ENCODE measurements at regions not wholly inside any gene's neighbourhood (a gene's known extent, or its start where the extent isn't known, plus 50 kb on each side); places are given as distances from the start of the nearest gene placed in this dataset.
A peak's percentile ranks its signal among the peaks of the same experiment; 100 is the strongest.
"Not testable (repeated sequence)": the region's sequence is repeated elsewhere in the genome, so short reads cannot be mapped to it uniquely, and the experiment has no call there.

DNA sequence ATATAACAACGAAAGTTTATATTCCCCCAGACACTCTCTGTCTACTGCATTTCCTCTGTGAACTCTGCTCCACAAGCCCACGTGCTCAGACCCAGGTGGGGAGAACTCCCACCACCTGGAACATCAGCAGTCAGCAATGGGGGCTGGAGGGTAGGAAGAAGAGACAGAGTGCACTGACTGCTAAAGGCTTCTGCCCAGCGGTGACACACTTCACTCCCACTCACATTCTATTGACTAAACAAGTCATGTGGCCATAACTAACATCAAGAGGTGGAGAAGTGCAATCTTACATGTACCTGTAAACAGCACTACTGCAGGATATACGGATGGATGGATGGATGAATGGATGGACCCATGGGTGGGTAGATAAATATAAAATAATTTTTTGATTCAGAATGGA is 122.2 kb downstream of the MPP7 start:
- no peak for DNase-seq (ENCODE audit: low read depth)
- TF ChIP-seq, protein P1, sequence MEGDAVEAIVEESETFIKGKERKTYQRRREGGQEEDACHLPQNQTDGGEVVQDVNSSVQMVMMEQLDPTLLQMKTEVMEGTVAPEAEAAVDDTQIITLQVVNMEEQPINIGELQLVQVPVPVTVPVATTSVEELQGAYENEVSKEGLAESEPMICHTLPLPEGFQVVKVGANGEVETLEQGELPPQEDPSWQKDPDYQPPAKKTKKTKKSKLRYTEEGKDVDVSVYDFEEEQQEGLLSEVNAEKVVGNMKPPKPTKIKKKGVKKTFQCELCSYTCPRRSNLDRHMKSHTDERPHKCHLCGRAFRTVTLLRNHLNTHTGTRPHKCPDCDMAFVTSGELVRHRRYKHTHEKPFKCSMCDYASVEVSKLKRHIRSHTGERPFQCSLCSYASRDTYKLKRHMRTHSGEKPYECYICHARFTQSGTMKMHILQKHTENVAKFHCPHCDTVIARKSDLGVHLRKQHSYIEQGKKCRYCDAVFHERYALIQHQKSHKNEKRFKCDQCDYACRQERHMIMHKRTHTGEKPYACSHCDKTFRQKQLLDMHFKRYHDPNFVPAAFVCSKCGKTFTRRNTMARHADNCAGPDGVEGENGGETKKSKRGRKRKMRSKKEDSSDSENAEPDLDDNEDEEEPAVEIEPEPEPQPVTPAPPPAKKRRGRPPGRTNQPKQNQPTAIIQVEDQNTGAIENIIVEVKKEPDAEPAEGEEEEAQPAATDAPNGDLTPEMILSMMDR (IDR thresholded peaks at IDR 0.05; ENCODE audit: low read length, missing control alignments) = no peak
- H3K4me3 ChIP-seq (replicated peaks; ENCODE audit: low read depth, low read length) = no peak overlapping the region

GRCh38 chr10:28179743-28180099 is 123.1 kb downstream of the MPP7 start:
- TF ChIP-seq, protein P1 (IDR thresholded peaks at IDR 0.05; ENCODE audit: low read length, missing control alignments) = no peak
- DNase-seq (ENCODE audit: low read depth) = no peak
- H3K4me3 ChIP-seq (replicated peaks; ENCODE audit: low read depth, low read length) = no peak overlapping the region

DNA sequence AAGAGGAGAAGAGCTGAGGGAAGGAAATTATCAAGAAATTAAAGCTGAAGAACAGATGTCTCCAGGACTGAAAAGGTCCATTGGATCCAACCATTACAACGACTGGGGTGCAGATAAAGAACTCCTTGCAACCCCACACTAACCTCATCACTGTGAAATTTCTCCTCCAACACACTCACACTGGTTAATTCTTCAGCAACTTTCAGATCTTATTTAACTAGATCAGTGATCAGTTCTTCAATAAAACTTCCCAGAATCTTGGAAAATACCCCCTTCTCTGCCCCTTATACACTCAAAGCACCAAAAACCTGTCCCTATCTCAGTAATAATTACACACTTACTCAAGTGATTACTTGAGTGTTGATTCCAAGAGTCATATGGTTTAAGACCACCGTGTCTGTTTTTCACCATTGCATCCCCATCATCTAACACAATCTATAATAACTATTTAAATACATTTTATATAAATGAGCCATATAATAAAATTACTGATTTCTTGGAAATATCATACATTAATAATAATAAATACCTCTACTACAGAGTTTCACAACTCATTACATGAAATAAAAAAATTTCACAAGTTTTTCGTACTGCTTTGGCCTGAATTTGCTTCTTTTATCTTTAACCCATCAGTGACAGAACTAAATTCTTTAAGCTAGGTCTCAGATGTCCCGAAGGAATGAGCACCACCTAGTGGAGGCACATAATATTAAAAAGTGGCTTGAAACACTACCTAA is 123.7 kb downstream of the MPP7 start:
- TF ChIP-seq, protein P1 (IDR thresholded peaks at IDR 0.05; ENCODE audit: low read length, missing control alignments) = peak; percentile 70
- H3K4me3 ChIP-seq (replicated peaks; ENCODE audit: low read depth, low read length) = no peak overlapping the region
- peak; percentile 71 for DNase-seq (ENCODE audit: low read depth)

- peak; percentile 6 for DNase-seq (ENCODE audit: low read depth)
- H3K4me3 ChIP-seq (replicated peaks; ENCODE audit: low read depth, low read length) = no peak overlapping the region
- TF ChIP-seq, protein P1 (IDR thresholded peaks at IDR 0.05; ENCODE audit: low read length, missing control alignments) = no peak
These were observed 124.8 kb downstream of the MPP7 start for GRCh38 chr10:28177944-28178637.

GRCh38 chr10:28176498-28176897 is 126.4 kb downstream of the MPP7 start:
- DNase-seq (ENCODE audit: low read depth); H3K4me3 ChIP-seq (replicated peaks; ENCODE audit: low read depth, low read length): not testable (repeated sequence)

GRCh38 chr10:28172223-28172610 is 130.6 kb downstream of the MPP7 start:
- DNase-seq (ENCODE audit: low read depth) = no peak
- TF ChIP-seq, protein P1 (IDR thresholded peaks at IDR 0.05; ENCODE audit: low read length, missing control alignments) = no peak

DNA sequence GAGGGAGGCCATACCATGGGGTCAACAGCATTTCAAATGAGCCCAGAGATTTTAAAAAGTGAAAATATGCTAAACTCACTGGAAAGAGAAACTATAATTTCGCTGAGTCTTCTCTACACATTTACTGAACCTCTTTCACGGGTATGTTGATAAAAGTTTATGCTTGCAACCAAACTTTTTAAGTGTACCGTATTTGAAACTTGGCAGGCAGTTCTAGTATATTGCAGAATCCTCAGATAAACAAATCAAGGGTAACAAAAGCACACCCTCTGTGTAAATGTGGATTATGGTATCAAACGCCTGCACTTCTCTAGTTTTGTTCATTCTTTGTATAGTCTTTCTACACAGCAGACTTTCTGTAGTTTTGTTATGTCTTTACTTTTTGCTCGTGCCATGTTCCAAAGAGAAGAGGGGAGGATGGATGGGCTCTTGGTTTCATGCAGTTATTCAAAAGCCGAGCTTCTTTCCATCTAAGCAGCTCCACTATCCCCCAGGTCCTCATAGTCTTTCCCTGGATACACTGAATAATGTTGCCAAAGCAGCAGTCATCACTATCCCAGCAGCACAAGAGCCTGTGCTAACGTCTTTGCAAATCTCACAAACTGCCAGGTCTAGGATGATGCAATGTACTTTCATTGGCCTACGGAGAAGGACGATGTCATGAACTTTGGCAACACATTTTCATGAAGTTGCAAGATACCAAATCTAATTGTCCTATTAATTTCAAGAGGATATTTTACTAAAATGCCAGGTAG is 131.2 kb downstream of the MPP7 start:
- peak; percentile 11 for DNase-seq (ENCODE audit: low read depth)
- no peak overlapping the region for H3K4me3 ChIP-seq (replicated peaks; ENCODE audit: low read depth, low read length)
- TF ChIP-seq, protein P1 (IDR thresholded peaks at IDR 0.05; ENCODE audit: low read length, missing control alignments) = no peak

More at GRCh38 chr10:28172223-28172610, 130.6 kb downstream of the MPP7 start:
- H3K4me3 ChIP-seq (replicated peaks; ENCODE audit: low read depth, low read length) = no peak overlapping the region

All from fibroblast of pulmonary artery (primary cell).